GM18520 (cell line): ENCODE measurements at regions not wholly inside any gene's neighbourhood (a gene's known extent, or its start where the extent isn't known, plus 50 kb on each side); places are given as distances from the start of the nearest gene placed in this dataset.

ENCODE experiments used
- ATAC-seq: cut with Tn5 transposase; IDR thresholded peaks from one replicate; pipeline ENCODE4 v1.9.1; 2021; ENCODE audit not compliant: unreplicated experiment

DNA sequence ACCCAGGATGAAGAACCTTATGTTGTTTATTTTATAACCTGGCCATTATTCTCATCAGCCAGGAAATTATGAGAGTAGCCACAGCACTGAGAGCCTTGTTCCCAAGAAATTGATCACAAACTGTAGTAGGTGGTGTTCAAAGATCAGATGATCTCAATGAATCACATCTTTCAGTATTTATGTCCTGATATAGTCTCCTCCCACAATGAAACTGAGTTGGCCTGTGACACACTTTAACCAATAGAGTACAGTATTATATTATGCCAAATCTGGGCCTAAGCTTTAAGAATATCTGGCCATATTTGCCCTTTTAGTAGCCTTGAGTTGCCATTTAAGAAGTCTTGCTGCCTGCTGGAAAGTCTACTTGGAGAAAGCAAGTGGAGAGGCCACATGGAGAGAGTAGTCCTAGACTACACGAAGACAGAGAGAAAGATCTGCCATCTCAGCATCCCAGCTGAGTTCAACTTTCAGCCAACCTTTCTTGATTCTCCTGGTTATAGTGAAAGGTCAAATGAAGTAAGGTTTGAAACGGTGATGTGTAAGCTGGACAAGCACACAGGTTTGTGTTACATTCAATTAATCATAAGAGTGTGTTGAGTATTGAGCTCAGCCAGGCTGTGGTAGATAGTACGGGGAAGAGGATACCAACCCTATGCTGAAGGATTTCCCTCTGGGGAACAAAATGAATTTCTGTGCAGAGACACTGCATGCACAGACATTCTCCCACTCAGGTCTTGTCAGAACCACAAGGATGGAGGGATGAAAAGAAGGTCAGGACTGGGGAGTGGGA lies 561.8 kb downstream of the SOX6 start:
- ATAC-seq = no peak

DNA sequence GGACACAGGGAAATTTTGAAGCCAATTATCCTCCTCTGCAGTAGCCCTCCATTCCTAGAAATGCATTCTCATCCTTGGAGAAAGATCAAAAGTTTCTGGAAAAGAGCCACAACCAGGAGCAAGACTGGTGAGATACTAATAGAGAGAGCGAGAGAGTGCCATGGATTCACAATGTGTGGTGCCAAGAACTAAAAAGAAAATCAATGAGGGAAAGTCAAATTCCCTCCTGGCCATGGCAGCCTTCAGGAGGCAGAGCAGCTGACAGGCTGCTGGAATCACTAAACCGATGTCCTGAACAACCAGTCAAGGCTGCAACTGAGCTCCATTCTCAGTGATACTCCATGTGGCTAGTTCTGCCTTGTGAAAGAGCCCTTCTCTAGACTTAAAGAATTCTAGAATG lies 561.0 kb downstream of the SOX6 start:
- ATAC-seq = no peak

DNA sequence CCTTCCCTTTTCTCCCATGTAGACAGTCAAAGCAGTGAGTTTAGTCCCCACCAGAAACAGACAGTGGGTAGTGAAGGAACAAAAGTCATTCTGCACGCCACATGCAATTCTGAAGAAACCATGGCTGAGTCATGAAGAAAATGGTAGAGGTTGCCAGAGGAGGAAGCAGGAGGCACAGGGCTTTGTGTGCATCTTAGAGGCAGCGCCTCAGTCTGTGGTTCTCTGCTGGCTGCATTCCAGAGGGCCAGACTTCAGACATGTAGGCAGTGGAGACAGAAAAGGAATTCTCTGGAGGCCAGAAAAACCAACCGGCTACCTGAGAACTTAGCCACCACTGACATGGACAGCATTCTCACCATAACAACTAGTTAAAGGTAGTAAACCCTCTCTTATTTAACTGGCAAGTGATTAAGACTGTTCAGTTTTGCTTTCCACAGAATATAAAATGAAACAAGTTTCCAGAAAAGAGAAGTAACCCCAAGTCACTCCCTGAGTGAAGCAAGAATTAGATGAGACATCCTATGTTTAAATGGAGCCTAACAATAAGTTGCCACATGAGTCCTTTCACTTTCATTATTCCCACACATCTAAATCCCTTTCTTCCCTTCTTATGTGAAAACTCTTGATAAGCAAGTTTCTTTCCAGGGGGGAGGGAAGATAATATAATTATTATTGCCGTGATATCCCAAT lies 556.1 kb downstream of the SOX6 start:
- ATAC-seq = no peak

DNA sequence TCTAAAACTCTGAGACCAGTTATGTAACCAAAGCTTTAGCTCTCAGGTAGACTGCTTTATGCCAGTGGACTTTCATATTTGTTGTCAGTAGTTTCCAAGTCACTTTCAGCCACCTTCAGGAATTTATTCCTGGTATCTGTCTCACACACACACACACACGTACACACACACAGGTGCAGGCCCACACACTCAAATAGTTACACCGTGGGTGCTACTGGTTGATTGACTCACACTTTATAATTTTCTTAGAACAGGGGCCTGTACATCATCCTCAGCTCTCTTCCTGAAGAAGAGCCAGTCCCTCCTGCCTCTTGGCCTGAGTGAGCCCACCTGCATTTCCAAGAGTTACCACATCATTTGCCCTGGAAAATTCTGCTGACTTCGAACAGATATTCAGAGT lies 555.2 kb downstream of the SOX6 start:
- no peak for ATAC-seq

DNA sequence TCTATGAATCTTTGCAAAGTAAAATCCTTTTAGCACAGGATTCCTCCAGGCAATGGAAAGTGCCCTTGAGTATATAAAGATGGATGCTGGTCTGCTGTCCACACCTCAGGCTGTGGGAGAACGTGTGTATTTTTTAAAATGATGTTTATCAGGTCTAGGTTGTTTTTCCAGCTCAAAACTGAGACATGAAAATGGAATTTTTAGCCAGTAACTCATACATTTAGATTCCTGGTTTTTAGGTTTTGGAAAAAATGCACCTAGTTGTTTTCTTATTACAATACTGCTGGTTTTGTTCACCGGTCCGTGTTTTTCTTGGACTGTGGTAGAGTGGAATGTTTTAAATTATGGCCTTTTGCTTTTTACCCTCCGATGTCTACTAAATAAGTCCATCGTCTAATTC lies 554.7 kb downstream of the SOX6 start:
- ATAC-seq = no peak

DNA sequence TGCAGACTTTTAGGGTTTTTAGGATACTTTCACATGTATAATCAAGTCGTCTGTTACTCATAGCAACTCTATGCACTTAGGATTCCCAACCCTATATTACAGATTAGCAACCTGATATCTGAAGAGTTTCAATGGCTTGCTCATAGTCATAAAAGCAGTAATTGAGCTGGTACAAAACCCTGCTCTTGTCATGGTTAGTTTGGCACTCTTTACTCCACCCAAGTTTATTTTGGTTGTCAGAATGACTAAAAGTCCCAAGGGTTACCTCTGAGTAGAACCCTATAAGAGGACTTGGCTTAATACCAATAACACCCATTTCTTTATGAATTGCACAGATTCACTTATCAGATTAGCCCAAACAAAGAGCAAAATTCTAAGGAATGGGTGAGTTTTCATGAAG lies 550.6 kb downstream of the SOX6 start:
- ATAC-seq = no peak

DNA sequence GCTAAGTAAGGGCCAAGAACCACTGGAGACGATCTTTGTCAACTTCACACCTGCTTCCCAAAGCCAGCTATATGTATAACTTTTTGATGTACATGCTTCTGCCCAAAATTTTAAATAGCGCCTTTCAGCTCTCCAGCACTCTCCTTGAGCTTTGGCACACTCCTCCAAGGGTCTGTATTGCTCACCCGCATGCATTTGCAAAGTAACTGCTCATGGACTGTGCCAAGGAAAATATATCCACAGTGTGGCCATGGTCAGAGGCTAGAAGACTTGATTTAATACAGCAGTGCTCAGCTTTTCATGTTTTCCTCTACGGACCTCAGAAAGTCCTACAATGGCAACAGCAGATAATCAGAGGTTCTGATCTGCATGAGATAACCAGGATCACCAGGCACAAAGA lies 550.1 kb downstream of the SOX6 start:
- no peak for ATAC-seq

DNA sequence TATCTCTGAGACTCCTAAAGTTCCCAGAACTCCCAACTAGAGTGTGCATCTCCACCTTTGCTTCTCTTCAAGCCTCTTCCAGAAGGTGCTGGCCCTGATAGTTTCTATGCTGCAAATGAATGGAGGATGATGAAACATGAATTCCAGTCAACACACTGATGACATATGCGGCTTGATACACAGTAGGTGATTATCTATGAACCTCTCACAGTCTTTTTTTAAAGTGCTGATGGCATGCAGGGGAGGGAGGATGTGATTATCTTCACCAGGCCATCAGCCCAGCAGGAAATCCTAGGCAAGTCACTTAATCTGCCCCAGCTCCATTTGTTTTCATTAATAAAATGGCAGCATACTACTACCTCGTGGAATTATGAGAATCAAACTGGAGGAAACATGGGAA lies 548.5 kb downstream of the SOX6 start:
- no peak for ATAC-seq

DNA sequence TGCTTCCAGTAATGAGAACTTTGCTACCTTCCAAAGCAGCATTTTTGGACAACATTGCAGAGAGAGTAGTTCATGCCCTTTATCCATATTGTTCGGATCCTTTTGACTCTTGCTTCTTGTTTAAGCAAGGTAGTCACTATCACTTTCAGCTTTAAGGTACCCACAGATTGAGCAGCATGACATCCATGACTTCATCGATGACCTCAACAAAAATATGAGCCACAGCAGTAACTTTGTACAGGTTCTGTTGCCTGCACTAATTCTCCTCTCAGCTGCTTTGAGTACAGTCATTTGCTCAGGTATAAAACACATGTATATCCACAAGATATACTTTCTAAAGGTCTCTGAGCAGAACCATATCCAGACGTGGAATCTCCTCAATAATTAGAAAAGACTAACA lies 546.3 kb downstream of the SOX6 start:
- no peak for ATAC-seq

DNA sequence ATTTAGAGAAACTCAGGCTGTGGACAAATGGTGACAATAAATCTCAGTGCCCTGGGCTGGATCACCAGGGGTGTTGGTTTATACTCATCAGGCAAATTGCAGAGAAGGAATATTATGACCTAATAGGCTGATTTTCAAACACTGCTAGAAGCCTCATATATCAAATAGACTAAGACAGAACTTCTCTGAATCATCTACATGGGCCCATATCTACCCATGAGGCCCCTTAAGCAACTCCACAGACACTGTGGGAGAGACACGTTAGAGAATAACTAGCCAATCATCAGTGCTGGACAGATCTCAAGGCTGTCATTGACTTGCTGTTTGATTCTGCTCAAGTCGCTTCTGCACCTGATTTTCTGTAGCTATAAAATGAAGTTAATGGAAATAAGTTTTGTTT lies 545.8 kb downstream of the SOX6 start:
- ATAC-seq = no peak

DNA sequence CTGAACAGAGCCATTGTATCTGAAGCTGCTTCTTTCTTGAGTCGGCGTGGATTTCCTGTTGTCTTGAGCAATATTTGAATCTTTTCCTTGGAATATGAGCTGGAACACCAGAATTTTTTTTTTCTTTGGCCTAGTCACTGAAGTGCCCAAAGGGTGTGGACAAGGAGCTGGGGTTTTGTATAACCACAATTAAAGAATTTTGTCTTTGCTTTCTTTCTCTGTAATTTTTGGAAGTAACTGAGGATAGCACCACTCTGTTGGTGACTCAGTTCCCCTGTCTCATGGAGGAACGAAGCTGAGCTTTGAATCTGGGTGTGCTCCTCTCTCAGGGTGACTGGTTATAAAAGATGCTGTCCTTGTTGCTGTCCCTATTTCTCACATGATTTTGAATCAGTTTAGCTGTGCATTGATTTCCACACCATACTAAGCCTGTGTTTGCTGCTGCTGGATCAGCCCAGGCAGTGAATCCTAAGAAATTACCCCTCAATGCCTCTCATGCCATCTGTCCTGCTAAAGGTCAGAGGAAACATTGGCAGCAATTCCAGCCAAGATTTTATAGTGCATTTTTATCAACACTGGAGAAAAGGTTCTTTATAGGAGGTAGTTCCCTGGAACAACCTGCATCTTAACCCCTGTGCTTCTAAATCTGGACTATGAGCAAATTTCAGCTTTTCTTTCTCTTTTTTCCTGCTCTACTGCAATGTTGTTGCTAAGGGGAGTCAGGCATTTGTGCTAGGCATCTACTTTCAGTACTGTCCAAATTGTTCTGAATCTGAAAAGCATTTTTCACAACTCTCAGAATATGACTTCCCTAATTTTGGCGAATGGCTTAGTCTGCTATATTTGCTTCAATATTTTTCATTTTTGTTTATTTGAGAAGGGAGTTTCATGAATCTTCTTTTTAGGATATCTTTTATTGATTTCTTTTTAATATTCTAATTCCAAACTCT lies 540.8 kb downstream of the SOX6 start:
- ATAC-seq = no peak

DNA sequence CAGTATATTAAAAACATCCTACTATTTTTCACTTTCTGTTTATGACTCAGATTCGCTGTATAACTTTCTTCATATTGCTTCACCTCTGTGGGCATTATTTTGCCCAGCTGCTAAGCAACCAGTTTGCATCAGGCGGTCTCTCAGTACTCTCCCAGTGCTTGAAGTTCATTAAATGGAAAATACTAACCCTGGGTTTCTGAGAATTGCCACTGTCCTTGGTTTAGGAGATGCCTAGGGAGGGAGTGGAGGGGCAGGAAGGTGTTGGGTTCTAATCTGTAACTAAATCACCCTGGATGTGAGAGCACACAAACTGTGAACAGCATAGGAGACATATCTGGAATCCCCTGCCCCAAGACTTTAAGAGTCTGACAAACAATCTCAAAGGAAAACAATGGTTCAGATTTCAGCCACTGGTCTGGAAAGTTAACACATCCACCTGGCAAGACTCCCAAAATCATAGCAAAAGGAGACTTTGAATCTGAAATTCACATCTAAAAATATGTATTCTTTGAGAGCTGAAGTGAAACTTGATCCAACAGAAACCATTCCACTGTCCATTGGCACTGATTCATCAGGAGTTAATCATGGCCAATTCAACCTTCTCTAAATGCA lies 540.0 kb downstream of the SOX6 start:
- no peak for ATAC-seq

DNA sequence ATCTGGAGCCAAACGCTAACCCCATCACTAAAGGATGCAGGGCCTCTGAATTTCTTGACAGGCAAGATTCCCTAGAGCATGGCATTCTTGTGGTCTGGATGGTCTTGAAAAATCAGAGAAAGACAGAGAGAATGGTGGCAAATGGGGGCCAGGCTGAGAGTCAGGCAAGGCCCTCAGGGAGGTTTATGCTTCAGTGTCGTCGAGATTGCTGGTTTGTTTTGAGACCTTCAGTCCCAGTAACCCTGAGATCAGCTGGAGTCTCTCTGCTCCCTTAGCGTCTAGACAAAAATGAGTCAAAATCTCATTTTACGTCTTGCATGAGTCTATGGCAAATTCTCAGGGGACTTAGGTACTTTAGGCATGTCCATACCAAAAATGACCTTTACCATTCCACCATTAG lies 539.3 kb downstream of the SOX6 start:
- no peak for ATAC-seq

DNA sequence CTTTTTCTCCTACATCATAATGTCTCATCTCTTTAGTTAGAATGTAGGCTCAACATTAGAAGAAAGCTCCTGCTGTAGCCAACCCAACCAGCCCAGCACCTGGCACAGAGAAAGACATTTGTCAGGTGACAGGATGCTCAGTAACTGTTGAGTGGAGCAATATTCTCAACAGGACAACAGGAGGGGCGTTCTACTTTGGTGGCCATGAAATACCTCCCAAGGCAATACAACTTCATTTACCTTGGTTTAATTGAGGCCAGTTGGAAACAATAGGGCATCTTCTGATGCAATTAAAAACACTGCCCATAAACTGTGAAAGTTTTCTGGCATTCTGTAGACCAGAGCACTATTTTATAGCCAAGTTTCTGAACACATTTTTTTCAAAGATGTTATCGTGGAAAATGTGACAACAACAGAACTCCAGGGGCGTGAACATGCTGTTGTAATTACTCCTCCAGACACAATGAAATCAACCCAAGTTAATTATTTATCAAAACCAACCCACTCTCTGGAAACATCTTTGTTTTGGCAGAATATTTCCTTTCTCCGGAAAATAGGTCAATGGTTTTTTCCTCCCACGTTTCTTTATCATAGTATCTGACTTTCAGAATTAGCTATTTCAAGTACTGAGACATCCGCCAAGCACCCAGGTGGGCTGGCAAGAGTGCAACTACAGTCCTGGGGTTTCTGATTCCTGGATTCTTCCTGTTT lies 538.1 kb downstream of the SOX6 start:
- no peak for ATAC-seq

DNA sequence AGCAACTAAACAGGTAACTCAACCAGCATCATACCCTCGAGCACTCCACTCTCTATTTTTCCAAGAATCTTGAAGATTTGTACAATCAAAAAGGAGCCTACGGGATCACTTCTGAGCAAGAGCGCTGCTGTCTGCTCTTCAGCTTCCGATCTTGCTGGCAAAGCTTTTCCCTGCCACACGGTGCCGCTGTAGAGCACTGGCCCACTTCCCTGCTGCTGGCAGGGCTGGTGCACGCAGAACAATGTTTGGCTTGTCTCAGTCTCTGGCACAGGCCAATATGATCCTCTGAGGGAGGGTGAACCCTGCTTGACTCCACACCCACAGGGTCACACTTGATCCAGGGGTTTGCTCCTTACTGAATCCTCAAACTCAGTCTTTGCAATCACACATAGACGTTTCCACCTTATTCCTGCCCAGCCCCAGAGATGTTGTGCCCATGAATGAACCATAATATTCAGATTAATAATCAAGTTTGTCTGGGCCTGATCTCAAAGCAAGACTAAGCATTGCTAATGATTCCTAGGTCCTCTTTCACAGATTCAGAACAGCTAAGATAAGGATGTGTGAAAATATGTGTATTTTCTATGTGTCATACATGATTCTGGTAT lies 536.6 kb downstream of the SOX6 start:
- peak; percentile 50 for ATAC-seq

DNA sequence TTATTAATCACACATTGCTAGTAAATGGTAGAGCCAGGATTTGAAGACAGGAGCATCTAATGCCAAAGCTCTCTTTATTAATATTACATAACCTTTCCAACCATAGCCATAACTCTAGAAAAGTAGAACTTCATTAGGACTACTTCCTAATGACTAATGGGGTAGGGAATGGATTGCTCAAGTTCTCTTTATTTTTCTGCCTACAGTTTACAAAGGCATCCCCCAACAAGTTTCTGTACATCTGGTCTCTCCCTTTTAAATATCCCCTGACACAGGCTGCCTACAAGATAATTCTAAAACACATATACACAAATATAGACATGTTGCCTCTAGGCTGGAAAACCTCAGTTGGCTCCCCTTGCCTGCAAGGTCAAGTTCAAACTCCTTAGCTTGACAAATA lies 534.9 kb downstream of the SOX6 start:
- ATAC-seq = no peak

DNA sequence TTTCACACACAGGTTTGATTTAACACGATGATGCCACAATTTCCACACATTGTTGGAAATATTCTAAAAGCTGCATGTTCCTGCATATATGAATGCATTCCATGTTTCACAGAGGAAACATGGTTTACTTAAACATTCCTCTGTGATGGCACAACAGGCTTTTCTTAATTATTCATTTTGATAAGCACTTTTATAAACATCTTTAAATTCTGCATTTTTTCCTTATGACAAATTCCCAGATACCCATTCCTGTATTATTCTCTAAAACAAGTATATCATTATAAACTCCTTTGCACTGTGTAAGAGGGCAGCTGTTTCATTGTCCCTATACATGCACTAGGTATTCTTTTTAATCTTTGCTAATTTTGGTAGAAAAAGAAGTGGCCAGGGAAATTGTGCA lies 532.3 kb downstream of the SOX6 start:
- ATAC-seq = no peak

DNA sequence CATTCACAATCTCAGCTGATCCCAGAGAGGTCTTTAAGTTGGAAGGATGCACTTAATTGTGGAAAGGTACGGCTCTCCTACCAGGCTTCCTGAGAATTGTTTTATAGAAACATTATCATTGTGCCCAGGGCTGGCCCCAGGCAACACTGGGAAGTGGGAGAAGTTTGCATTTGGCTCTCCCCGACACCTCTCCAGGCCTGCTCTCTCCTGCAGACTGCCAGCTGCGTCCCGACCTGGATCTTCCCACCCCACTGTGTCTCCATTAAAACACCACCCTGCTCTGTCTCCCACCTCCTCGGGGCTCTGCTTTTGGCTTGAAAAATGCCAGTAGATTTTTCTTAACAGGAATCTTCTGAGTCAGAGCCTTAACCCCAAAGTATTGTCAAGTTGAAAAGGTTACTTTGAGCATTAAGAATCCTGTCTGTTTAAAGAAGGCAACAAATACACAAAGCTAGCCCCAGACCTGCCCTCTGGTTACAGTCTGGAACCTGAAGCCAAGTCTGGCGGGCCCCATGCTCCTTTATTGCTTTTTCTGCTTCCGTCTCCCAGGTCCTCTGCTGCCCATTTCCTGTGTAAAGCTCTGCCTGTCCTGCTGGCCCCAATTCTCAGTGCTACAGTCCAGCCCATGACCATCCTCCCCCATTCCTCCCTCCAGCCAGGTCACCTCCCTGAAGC lies 530.2 kb downstream of the SOX6 start:
- no peak for ATAC-seq

DNA sequence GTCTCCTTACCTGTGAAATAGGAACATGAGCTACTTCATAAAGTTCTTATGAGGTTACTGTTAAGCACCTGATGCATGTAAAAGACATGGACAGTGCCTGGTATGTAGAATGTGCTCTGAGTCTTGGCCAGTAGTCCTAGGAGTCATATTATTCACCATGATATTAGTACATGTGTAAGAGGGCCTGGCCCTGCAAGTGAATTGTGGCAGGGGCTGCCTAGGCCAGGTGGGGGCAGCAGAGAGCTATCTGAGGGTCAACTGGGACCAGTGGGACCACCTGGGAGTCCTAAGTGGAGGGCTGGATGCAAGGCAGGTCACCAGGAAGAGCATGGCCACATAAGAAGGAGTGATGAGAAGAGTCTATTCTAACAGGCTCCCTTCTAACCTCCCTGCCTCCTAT lies 529.5 kb downstream of the SOX6 start:
- ATAC-seq = no peak
